ENCODE measurements at regions not wholly inside any gene's neighbourhood (a gene's known extent, or its start where the extent isn't known, plus 50 kb on each side); places are given as distances from the start of the nearest gene placed in this dataset.

DNA sequence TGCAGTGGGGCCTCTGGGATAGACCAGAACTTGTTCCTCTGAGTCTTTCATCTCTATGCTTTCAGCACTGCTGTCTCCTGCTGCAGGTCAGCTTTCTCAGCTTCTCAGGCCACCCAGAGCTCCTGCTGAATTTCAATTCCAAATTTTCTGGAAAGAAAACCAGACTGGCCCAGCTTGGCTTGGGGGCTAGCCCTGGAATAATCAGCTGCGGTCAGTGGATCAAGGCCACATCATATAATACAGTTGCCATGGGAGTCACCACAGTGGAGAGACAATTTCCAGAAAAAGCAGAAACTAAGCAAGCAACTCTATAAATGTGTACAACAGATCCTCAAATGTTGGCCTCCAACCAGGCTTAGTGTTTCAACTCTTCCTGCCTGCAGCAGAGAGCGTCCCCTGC lies 91.1 kb upstream of the SLC24A5 start:
- DNase-seq (ENCODE audit: low spot score in 2 of 2, unreplicated experiment in 2 of 2): no peak
- no peak overlapping the region for H3K4me3 Mint-ChIP-seq
- no peak overlapping the region for H3K27ac Mint-ChIP-seq
- TF ChIP-seq, protein P1, sequence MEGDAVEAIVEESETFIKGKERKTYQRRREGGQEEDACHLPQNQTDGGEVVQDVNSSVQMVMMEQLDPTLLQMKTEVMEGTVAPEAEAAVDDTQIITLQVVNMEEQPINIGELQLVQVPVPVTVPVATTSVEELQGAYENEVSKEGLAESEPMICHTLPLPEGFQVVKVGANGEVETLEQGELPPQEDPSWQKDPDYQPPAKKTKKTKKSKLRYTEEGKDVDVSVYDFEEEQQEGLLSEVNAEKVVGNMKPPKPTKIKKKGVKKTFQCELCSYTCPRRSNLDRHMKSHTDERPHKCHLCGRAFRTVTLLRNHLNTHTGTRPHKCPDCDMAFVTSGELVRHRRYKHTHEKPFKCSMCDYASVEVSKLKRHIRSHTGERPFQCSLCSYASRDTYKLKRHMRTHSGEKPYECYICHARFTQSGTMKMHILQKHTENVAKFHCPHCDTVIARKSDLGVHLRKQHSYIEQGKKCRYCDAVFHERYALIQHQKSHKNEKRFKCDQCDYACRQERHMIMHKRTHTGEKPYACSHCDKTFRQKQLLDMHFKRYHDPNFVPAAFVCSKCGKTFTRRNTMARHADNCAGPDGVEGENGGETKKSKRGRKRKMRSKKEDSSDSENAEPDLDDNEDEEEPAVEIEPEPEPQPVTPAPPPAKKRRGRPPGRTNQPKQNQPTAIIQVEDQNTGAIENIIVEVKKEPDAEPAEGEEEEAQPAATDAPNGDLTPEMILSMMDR (IDR thresholded peaks at IDR 0.05; ENCODE audit: unreplicated experiment): no peak
- peaks cover 9% of the 10 kb centered on the region for H3K4me1 Mint-ChIP-seq
- no peaks in the 10 kb centered on the region for H3K36me3 Mint-ChIP-seq
- H3K9me3 Mint-ChIP-seq: peaks cover 9% of the 10 kb centered on the region
- H3K27me3 Mint-ChIP-seq (ENCODE audit: low read depth): peaks cover 15% of the 10 kb centered on the region

DNA sequence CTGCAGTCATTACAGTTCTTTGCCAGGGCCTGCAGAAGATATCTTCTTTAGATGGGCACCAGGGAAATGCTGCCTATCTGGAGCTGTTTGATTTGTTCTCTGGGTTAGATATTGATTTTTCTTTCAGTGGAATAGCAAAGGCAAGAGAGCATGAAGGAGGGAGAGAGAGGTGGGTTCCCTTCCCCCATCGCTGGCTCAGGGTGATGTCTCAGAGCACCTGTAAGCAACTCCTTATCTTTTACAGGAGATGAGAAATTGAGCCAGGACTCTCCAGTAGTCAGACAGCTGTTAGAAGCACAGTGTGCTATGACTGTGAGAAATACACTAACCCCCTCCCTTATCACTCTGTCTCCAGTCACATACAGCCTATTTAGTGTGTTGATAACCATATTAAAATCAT lies 89.3 kb upstream of the SLC24A5 start:
- Mint-ChIP-seq H3K4me1 (peaks cover 9% of the 10 kb centered on the region), H3K36me3 (no peaks in the 10 kb centered on the region), H3K9me3 (peaks cover 6% of the 10 kb centered on the region), H3K27me3 (ENCODE audit: low read depth) (peaks cover 15% of the 10 kb centered on the region), H3K4me3 (no peak overlapping the region), H3K27ac (no peak overlapping the region)
- TF ChIP-seq, protein P1 (IDR thresholded peaks at IDR 0.05; ENCODE audit: unreplicated experiment): no peak
- DNase-seq (ENCODE audit: low spot score in 2 of 2, unreplicated experiment in 2 of 2): no peak

DNA sequence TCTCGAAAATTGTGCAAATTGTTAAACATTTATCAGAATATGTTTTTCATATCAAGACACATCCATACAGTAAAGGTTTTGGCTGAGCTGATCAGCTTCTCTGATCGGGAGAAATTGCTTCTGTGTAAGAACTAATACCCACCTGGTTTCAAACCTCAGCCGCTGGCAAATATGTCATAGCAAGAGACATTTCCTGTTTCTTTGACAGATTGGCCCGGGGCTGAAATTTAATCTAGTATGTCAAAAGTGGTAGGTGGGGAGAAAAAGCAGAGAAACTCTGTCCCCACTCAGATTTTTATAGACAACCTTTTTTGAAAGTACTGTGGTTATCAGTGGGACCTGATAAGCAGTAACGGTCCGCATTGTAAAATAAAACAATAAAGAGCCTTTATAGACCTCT lies 88.8 kb upstream of the SLC24A5 start:
- Mint-ChIP-seq H3K27ac (no peak overlapping the region), H3K36me3 (no peaks in the 10 kb centered on the region), H3K4me3 (no peak overlapping the region), H3K4me1 (peaks cover 9% of the 10 kb centered on the region), H3K9me3 (peaks cover 6% of the 10 kb centered on the region), H3K27me3 (ENCODE audit: low read depth) (peaks cover 13% of the 10 kb centered on the region)
- TF ChIP-seq, protein P1 (IDR thresholded peaks at IDR 0.05; ENCODE audit: unreplicated experiment): no peak
- DNase-seq (ENCODE audit: low spot score in 2 of 2, unreplicated experiment in 2 of 2): no peak

DNA sequence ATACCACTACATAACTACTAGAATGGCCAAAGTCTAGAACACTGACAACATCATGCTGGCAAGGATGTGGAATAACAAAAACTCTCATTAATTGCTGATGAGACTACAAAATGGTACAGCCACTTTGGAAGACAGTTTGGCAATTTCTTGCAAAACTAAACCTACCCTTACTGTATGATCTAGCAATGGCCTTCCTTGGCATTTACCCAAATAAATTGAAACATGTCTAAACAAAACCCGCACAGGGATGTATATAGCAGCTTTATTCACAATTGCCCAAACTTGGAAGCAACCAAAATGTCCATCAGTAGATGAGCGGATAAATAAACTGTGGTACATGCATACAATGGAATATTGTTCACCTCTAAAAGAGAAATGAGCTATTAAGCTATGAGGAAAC lies 87.9 kb upstream of the SLC24A5 start:
- Mint-ChIP-seq H3K4me1 (peaks cover 9% of the 10 kb centered on the region), H3K27me3 (ENCODE audit: low read depth) (peaks cover 15% of the 10 kb centered on the region), H3K4me3 (no peak overlapping the region), H3K27ac (no peak overlapping the region), H3K36me3 (no peaks in the 10 kb centered on the region), H3K9me3 (peaks cover 6% of the 10 kb centered on the region)
- no peak for DNase-seq (ENCODE audit: low spot score in 2 of 2, unreplicated experiment in 2 of 2)
- TF ChIP-seq, protein P1 (IDR thresholded peaks at IDR 0.05; ENCODE audit: unreplicated experiment): no peak

DNA sequence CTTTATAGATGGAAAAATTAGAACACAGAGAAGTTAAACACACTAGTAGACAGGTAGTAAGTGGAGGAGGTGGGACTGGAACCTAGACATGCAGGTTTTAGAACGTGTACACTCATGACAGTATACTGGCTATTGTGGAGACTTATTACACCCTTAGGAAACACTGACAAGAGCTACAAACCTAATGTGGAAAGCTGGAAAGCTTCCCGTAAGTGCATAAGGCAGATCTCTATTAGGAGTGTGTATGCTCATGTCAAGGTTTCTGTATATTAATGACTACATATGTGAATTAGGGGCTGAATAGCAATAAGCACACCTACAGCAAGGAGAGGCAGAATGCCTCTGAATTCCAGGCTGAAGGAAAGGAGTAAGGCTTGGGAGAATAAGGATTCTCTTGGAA lies 82.6 kb upstream of the SLC24A5 start:
- Mint-ChIP-seq H3K4me1 (peaks cover 3% of the 10 kb centered on the region), H3K27ac (no peak overlapping the region), H3K36me3 (no peaks in the 10 kb centered on the region), H3K27me3 (ENCODE audit: low read depth) (peaks cover 14% of the 10 kb centered on the region), H3K4me3 (no peak overlapping the region), H3K9me3 (peaks cover 7% of the 10 kb centered on the region)
- no peak for DNase-seq (ENCODE audit: low spot score in 2 of 2, unreplicated experiment in 2 of 2)
- TF ChIP-seq, protein P1 (IDR thresholded peaks at IDR 0.05; ENCODE audit: unreplicated experiment): no peak

DNA sequence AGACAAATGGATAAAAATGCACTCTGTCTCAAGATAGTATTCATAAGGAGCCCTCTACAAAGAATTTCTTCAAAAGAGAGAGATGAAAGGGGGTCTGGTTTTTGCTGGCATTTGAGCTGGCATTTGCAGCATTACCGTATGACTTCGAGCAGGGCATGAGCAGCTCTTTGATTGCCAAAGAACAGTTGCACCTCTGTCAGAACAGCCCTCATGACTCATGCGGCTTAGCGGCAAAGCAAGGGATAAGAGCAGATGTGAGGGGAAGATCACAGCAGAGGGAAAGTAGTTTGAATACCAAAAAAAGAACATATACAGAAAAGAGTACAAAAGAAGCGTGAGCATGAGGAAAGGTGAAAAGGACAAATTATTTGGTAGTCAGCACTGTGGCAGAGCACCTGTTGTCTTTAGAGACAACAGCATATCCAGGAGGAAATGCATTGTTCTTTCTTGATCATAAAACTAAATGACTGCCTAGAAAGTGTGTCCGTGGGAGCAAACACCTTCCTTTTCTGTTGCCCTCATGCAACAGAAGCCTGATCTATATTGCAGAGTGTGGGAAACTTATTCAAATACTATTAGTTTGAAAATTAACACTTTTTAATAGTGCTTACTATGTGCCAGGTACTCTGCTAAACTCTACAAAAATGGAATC lies 80.5 kb upstream of the SLC24A5 start:
- Mint-ChIP-seq H3K27me3 (ENCODE audit: low read depth) (peaks cover 2% of the 10 kb centered on the region), H3K36me3 (no peaks in the 10 kb centered on the region), H3K27ac (no peak overlapping the region), H3K4me1 (peaks cover 3% of the 10 kb centered on the region), H3K4me3 (no peak overlapping the region), H3K9me3 (peaks cover 8% of the 10 kb centered on the region)
- TF ChIP-seq, protein P1 (IDR thresholded peaks at IDR 0.05; ENCODE audit: unreplicated experiment): no peak
- no peak for DNase-seq (ENCODE audit: low spot score in 2 of 2, unreplicated experiment in 2 of 2)
